Mesenchymal stem cell (in vitro differentiated cells and primary cell): ENCODE measurements at regions not wholly inside any gene's neighbourhood (a gene's known extent, or its start where the extent isn't known, plus 50 kb on each side); places are given as distances from the start of the nearest gene placed in this dataset.

Source experiments
- DNase-seq: peaks from one replicate; pipeline ENCODE4 v3.0.0-alpha.2; 2013
- H2AFZ ChIP-seq: one replicate; pipeline ENCODE4 v1.6.1; 2013; ENCODE audit warnings: low read depth, mild to moderate bottlenecking, control low read depth, inconsistent platforms, low read length, moderate library complexity
- H2AK5ac ChIP-seq: 2 replicates; pipeline ENCODE4 v1.6.1; 2013; ENCODE audit warnings: low read length, moderate library complexity, mild to moderate bottlenecking, inconsistent platforms; ENCODE audit not compliant: severe bottlenecking
- H2BK120ac ChIP-seq: one replicate; pipeline ENCODE4 v1.6.1; 2013; ENCODE audit warnings: low read depth, mild to moderate bottlenecking, inconsistent platforms, low read length, moderate library complexity
- H2BK12ac ChIP-seq, 2 experiments: one replicate each; pipeline ENCODE4 v1.6.1; 2013; ENCODE audit warnings: inconsistent platforms in 2 of 2, low read length in 2 of 2, mild to moderate bottlenecking in 2 of 2, moderate library complexity in 2 of 2, control low read depth in 1 of 2
- H2BK15ac ChIP-seq: one replicate; pipeline ENCODE4 v1.6.1; 2013; ENCODE audit warnings: mild to moderate bottlenecking, low read depth, inconsistent platforms; ENCODE audit not compliant: poor library complexity, severe bottlenecking
- H2BK5ac ChIP-seq: 2 replicates; pipeline ENCODE4 v1.6.1; 2013; ENCODE audit warnings: low read depth, mild to moderate bottlenecking, low read length, control low read depth, inconsistent platforms; ENCODE audit not compliant: poor library complexity, severe bottlenecking
- H3K14ac ChIP-seq, 2 experiments: one replicate each; pipeline ENCODE4 v1.6.1; 2013; ENCODE audit warnings: inconsistent platforms in 2 of 2, low read length in 2 of 2, control low read depth in 1 of 2, mild to moderate bottlenecking in 1 of 2, moderate library complexity in 1 of 2
- H3K18ac ChIP-seq, 2 experiments: one replicate each; pipeline ENCODE4 v1.6.1; 2013; ENCODE audit warnings: inconsistent platforms in 2 of 2, low read length in 2 of 2, control low read depth in 1 of 2, low read depth in 1 of 2, mild to moderate bottlenecking in 1 of 2
- H3K23ac ChIP-seq, 2 experiments: one replicate each; pipeline ENCODE4 v1.6.1; 2013; ENCODE audit warnings: inconsistent platforms in 2 of 2, low read length in 2 of 2, mild to moderate bottlenecking in 2 of 2, moderate library complexity in 2 of 2, control low read depth in 1 of 2
- H3K27ac ChIP-seq: 2 replicates; pipeline ENCODE4 v1.5.1; 2013; ENCODE audit warnings: mild to moderate bottlenecking, moderate library complexity, low read length, control low read depth, inconsistent platforms; ENCODE audit not compliant: poor library complexity, severe bottlenecking
- H3K27me3 ChIP-seq, 2 experiments: 2 replicates each; pipeline versions ENCODE4 v1.6.1 to v1.7.0; 2013; ENCODE audit warnings: low read length in 2 of 2, mild to moderate bottlenecking in 2 of 2, moderate library complexity in 2 of 2, control low read depth in 1 of 2, inconsistent platforms in 1 of 2; ENCODE audit not compliant: control insufficient read depth in 1 of 2, insufficient read depth in 1 of 2
- H3K36me3 ChIP-seq, 2 experiments: 2 replicates each; pipeline versions ENCODE4 v1.6.1 to v1.7.0; 2013; ENCODE audit warnings: low read length in 2 of 2, control low read depth in 1 of 2, inconsistent platforms in 1 of 2, low read depth in 1 of 2, mild to moderate bottlenecking in 1 of 2; ENCODE audit not compliant: insufficient read depth in 2 of 2, control insufficient read depth in 1 of 2
- H3K4ac ChIP-seq, 2 experiments: one replicate each; pipeline ENCODE4 v1.6.1; 2013; ENCODE audit warnings: inconsistent platforms in 2 of 2, low read length in 2 of 2, mild to moderate bottlenecking in 2 of 2, moderate library complexity in 2 of 2, control low read depth in 1 of 2, low read depth in 1 of 2
- H3K4me1 ChIP-seq: 2 replicates; pipeline ENCODE4 v1.6.1; 2013; ENCODE audit warnings: low read depth, low read length, control low read depth; ENCODE audit not compliant: control insufficient read depth, insufficient read depth
- H3K4me2 ChIP-seq: 2 replicates; pipeline ENCODE4 v1.6.1; 2013; ENCODE audit warnings: low read length, mild to moderate bottlenecking, inconsistent platforms; ENCODE audit not compliant: poor library complexity, severe bottlenecking
- H3K4me3 ChIP-seq, 2 experiments: 2 replicates each; pipeline versions ENCODE4 v1.5.1 to v1.7.0; 2013; ENCODE audit warnings: low read length in 2 of 2, mild to moderate bottlenecking in 2 of 2, control low read depth in 1 of 2, low read depth in 1 of 2; ENCODE audit not compliant: insufficient read depth in 1 of 2
- H3K79me1 ChIP-seq: replicated peaks from 2 replicates; pipeline ENCODE4 v1.6.1; 2013; ENCODE audit warnings: mild to moderate bottlenecking, control low read depth, low read length, inconsistent platforms; ENCODE audit not compliant: poor library complexity, severe bottlenecking
- H3K9ac ChIP-seq: 2 replicates; pipeline ENCODE4 v1.7.0; 2013; ENCODE audit warnings: mild to moderate bottlenecking, low read length, moderate library complexity
- H3K9me3 ChIP-seq: 2 replicates; pipeline ENCODE4 v1.7.0; 2013; ENCODE audit warnings: mild to moderate bottlenecking, low read length; ENCODE audit not compliant: control insufficient read depth
- H4K8ac ChIP-seq: one replicate; pipeline ENCODE4 v1.6.1; 2013; ENCODE audit warnings: inconsistent platforms, mild to moderate bottlenecking, low read length, moderate library complexity
- H4K91ac ChIP-seq: one replicate; pipeline ENCODE4 v1.6.1; 2013; ENCODE audit warnings: mild to moderate bottlenecking, low read length, inconsistent platforms
- WGBS: methylation state at CpG from one replicate; pipeline ENCODE4 v1.1.7; 2013; ENCODE audit warnings: mixed read lengths; 5-methylcytosine and 5-hydroxymethylcytosine counted together

DNA sequence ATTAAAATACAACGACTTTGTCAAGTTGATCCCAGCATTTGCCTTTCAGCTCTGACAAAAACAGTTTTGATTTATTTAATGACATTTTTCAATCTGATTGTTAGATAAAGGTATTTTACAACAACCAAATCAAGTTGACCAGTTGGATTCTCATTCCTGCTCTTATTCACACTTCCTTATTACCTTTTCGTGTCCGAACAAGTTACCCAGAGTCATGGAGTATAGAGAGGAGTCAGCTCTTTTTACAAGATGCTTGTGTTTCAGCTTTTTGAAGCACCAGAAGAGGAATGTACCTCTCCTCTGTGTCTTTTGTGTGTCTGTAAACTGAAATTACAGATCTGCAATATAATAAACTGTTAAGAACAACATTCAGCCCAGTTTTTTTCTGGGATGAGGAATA is 151.3 kb upstream of the TMEM161B start:
- Histone ChIP-seq H2BK120ac (no peak overlapping the region), H3K36me3 (no peaks in the 10 kb centered on the region), H3K14ac (no peak overlapping the region), H3K9me3 (no peaks in the 10 kb centered on the region), H3K4ac (no peak overlapping the region), H3K4me1 (no peaks in the 10 kb centered on the region), H3K27ac (no peak overlapping the region), H3K18ac (no peak overlapping the region), H4K91ac (no peak overlapping the region), H3K27me3 (no peaks in the 10 kb centered on the region), H3K4me3 (no peak overlapping the region), H2BK5ac (no peak overlapping the region), H2AK5ac (no peak overlapping the region), H3K9ac (no peak overlapping the region), H3K4me2 (no peak overlapping the region), H3K79me1 (no peaks in the 10 kb centered on the region), H3K23ac (no peak overlapping the region), H2BK15ac (no peak overlapping the region), H2AFZ (no peak overlapping the region), H4K8ac (no peak overlapping the region), H2BK12ac (no peak overlapping the region)
- no CpG with 5 or more reads among the region's 3 CpGs for WGBS
- no peak for DNase-seq

DNA sequence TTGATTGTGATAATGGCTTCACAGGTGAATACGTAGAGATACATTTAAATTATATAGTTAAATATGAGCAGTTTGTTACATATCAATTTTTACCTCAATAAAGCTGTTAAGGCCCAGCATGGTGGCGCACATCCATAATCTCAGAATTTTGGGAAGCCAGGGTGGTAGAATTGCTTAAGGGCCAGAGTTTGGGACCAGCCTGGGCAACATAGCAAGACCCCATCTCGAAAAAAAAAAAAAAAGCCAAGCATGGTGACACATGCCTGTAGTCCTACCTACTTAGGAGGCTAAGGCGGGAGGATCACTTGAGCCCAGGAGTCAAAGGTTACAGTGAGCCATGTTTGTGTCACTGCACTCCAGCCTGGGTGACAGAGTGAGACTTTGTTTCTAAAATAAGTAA is 138.7 kb upstream of the TMEM161B start:
- Histone ChIP-seq H2AK5ac (no peak overlapping the region), H4K8ac (no peak overlapping the region), H3K27ac (no peak overlapping the region), H2BK5ac (no peak overlapping the region), H4K91ac (no peak overlapping the region), H3K4ac (no peak overlapping the region), H3K9ac (no peak overlapping the region), H2BK120ac (no peak overlapping the region), H3K14ac (no peak overlapping the region), H3K36me3 (no peaks in the 10 kb centered on the region), H3K4me1 (no peaks in the 10 kb centered on the region), H3K27me3 (no peaks in the 10 kb centered on the region), H3K18ac (no peak overlapping the region), H2AFZ (no peak overlapping the region), H3K9me3 (no peaks in the 10 kb centered on the region), H3K23ac (no peak overlapping the region), H2BK12ac (no peak overlapping the region), H3K4me3 (no peak overlapping the region), H3K4me2 (no peak overlapping the region), H3K79me1 (no peaks in the 10 kb centered on the region), H2BK15ac (no peak overlapping the region)
- 91% methylated on average over 3 of the region's 4 CpGs for WGBS
- no peak for DNase-seq

DNA sequence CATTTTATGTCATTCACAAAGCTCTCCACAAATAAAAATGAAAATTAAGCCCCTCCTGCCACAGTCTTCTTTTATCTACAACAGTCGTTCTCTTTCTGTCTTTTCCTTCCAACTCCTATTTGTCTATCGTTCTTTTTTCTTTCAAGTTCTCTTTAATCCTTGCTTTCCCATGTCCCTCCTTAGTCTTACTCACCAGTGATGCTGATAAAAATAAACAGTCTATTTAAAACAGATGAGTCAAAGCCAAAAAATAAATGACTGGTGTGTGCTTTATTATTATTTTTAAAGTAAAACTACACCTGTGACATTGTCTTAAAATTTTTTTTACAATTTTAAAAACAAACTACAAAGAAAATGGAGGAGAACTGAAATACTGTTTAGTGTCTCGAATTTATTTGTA is 137.1 kb upstream of the TMEM161B start:
- H3K4me2 ChIP-seq, result no peak overlapping the region
- no peaks in the 10 kb centered on the region for H3K27me3 ChIP-seq
- no peak overlapping the region for H2BK15ac ChIP-seq
- no peak overlapping the region for H3K4ac ChIP-seq
- DNase-seq, result no peak
- H3K23ac ChIP-seq, result no peak overlapping the region
- no peak overlapping the region for H2BK12ac ChIP-seq
- no peak overlapping the region for H2BK5ac ChIP-seq
- 73% methylated on average over 3 of the region's 3 CpGs for WGBS
- no peak overlapping the region for H3K18ac ChIP-seq
- H3K4me3 ChIP-seq, result no peak overlapping the region
- no peak overlapping the region for H3K14ac ChIP-seq
- no peaks in the 10 kb centered on the region for H3K36me3 ChIP-seq
- no peak overlapping the region for H4K8ac ChIP-seq
- no peak overlapping the region for H2BK120ac ChIP-seq
- no peak overlapping the region for H3K27ac ChIP-seq
- H3K9ac ChIP-seq, result no peak overlapping the region
- H2AFZ ChIP-seq, result no peak overlapping the region
- no peak overlapping the region for H4K91ac ChIP-seq
- H3K79me1 ChIP-seq, result no peaks in the 10 kb centered on the region
- no peaks in the 10 kb centered on the region for H3K4me1 ChIP-seq
- no peaks in the 10 kb centered on the region for H3K9me3 ChIP-seq
- H2AK5ac ChIP-seq, result no peak overlapping the region

DNA sequence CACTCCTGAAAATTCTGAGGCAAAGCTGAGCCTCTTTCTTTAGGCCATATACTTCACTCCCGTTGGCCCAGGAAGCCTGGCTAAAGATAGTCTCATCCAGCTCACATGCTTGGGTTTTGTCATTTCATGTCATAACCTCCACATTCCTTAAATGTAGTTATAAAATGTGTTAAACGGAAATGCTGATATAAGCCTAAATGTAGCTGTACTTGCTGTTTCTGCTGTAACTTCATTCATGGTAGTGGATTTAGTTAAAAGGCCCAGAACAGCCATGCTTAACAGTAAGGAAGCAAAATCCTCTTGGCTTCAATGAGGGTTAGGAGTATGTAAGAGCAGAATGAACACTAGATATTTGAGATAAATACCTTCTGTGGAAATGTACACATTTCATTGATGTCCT is 135.8 kb upstream of the TMEM161B start:
- no peaks in the 10 kb centered on the region for H3K4me1 ChIP-seq
- H3K9ac ChIP-seq, result no peak overlapping the region
- no peak overlapping the region for H3K27ac ChIP-seq
- no peak overlapping the region for H3K23ac ChIP-seq
- no peaks in the 10 kb centered on the region for H3K27me3 ChIP-seq
- H3K4me3 ChIP-seq, result no peak overlapping the region
- H4K8ac ChIP-seq, result no peak overlapping the region
- no peak overlapping the region for H3K14ac ChIP-seq
- DNase-seq, result no peak
- 100% methylated on average over 2 of the region's 2 CpGs for WGBS
- H2BK15ac ChIP-seq, result no peak overlapping the region
- H3K9me3 ChIP-seq, result no peaks in the 10 kb centered on the region
- no peaks in the 10 kb centered on the region for H3K36me3 ChIP-seq
- H2AFZ ChIP-seq, result no peak overlapping the region
- no peak overlapping the region for H3K4ac ChIP-seq
- H4K91ac ChIP-seq, result no peak overlapping the region
- no peak overlapping the region for H2BK12ac ChIP-seq
- H3K4me2 ChIP-seq, result no peak overlapping the region
- H3K79me1 ChIP-seq, result no peaks in the 10 kb centered on the region
- no peak overlapping the region for H3K18ac ChIP-seq
- no peak overlapping the region for H2BK5ac ChIP-seq
- no peak overlapping the region for H2BK120ac ChIP-seq
- no peak overlapping the region for H2AK5ac ChIP-seq
